ENCODE measurements at regions not wholly inside any gene's neighbourhood (a gene's known extent, or its start where the extent isn't known, plus 50 kb on each side); places are given as distances from the start of the nearest gene placed in this dataset.

DNA sequence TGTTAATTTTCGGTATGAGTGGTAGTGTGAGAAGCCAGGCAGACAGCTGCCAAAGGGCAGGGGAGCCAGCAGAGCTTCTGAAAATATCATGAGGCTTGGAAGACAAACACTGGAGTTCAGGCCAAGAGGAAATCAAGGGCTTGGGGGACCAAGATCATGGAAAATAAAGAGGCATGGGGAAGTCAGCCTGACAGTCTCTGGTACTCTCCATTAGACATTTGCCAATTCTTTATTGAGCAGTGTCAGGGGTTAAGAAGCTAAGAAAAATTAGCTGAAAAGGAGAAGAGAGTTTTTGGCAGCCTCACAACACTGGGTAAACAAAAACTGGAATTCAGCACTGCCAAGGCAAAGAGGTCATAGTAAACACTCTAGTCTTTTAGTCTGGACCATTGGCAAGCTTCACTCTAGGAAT, 612.7 kb downstream of the EPHA4 start:
- FAIRE-seq (no peak), DNase-seq (ENCODE audit: low read depth) (no peak)
- no peaks in the 10 kb centered on the region for H3K4me1 ChIP-seq (ENCODE audit: insufficient read depth, low read length)
- H3K27ac ChIP-seq (ENCODE audit: low read depth, low read length) = no peak overlapping the region
- Mint-ChIP-seq H3K27ac (ENCODE audit: unreplicated experiment) (no peak overlapping the region), H3K27me3 (ENCODE audit: low read depth, unreplicated experiment) (peaks cover 2% of the 10 kb centered on the region), H3K4me1 (ENCODE audit: low read depth, unreplicated experiment) (peaks cover 6% of the 10 kb centered on the region), H3K36me3 (ENCODE audit: low read depth, unreplicated experiment) (no peaks in the 10 kb centered on the region), H3K4me3 (ENCODE audit: unreplicated experiment) (no peak overlapping the region), H3K9me3 (ENCODE audit: unreplicated experiment) (peaks cover 2% of the 10 kb centered on the region)
- H3K79me2 ChIP-seq (ENCODE audit: insufficient read depth, low read length) = no peaks in the 10 kb centered on the region
- H3K36me3 ChIP-seq (ENCODE audit: insufficient read depth, low read length) = no peaks in the 10 kb centered on the region
- H3K9ac ChIP-seq (ENCODE audit: low read length) = no peak overlapping the region
- H3K4me3 ChIP-seq (ENCODE audit: insufficient read depth, low read depth, low read length) = no peak overlapping the region
- no peaks in the 10 kb centered on the region for H4K20me1 ChIP-seq (ENCODE audit: insufficient read depth, low read length)
- TF ChIP-seq, protein P1, sequence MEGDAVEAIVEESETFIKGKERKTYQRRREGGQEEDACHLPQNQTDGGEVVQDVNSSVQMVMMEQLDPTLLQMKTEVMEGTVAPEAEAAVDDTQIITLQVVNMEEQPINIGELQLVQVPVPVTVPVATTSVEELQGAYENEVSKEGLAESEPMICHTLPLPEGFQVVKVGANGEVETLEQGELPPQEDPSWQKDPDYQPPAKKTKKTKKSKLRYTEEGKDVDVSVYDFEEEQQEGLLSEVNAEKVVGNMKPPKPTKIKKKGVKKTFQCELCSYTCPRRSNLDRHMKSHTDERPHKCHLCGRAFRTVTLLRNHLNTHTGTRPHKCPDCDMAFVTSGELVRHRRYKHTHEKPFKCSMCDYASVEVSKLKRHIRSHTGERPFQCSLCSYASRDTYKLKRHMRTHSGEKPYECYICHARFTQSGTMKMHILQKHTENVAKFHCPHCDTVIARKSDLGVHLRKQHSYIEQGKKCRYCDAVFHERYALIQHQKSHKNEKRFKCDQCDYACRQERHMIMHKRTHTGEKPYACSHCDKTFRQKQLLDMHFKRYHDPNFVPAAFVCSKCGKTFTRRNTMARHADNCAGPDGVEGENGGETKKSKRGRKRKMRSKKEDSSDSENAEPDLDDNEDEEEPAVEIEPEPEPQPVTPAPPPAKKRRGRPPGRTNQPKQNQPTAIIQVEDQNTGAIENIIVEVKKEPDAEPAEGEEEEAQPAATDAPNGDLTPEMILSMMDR (IDR thresholded peaks at IDR 0.05; ENCODE audit: insufficient read depth, low read depth, low read length) = no peak
- no peak for TF ChIP-seq EZH2 (IDR thresholded peaks at IDR 0.05; ENCODE audit: insufficient read depth, low read length)
- H3K27me3 ChIP-seq (ENCODE audit: insufficient read depth, low read length) = no peaks in the 10 kb centered on the region
- no peak overlapping the region for H3K4me2 ChIP-seq (ENCODE audit: low read length)
- H3K9me3 ChIP-seq (ENCODE audit: insufficient read depth, low read depth, low read length) = no peaks in the 10 kb centered on the region
- no peak overlapping the region for H2AFZ ChIP-seq (ENCODE audit: low read depth, low read length)

DNA sequence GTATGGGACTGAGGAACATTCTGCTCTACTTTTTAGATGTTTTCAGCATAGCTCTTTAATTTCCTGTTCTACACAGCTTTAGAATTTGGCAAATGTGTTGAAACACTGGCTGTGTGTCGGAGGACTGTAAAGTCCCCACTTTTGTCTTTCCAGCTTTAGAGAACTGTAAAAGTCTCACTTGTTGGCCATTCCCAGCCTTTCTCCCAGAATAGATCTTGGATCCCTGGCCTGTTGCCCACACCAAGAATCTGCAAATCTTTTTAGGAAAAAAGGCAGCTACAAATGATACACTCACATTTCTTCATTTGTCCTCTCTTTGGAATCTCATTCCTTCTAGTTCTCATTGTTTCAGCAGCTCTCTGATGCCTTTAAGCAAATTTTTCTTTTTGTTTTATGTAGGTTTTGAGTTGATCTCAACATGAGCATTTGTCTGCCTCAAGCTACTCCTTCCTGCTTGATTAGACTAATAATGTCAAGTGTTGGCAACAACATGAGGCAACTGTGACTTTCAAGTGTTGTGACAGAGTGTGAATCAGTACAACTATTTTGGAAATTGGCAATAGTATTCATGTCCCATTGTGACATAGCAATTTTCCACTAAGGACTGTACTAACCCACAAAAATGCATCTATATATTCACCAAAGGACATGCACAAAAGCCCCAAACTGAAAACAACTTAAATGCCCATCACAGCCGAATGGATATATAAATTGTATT, 610.8 kb downstream of the EPHA4 start:
- Histone ChIP-seq H3K79me2 (ENCODE audit: insufficient read depth, low read length) (no peaks in the 10 kb centered on the region), H2AFZ (ENCODE audit: low read depth, low read length) (no peak overlapping the region), H3K27me3 (ENCODE audit: insufficient read depth, low read length) (peaks cover 8% of the 10 kb centered on the region), H3K4me2 (ENCODE audit: low read length) (no peak overlapping the region), H3K27ac (ENCODE audit: low read depth, low read length) (no peak overlapping the region), H3K9me3 (ENCODE audit: insufficient read depth, low read depth, low read length) (no peaks in the 10 kb centered on the region), H3K36me3 (ENCODE audit: insufficient read depth, low read length) (no peaks in the 10 kb centered on the region), H3K4me1 (ENCODE audit: insufficient read depth, low read length) (peaks cover 3% of the 10 kb centered on the region), H3K4me3 (ENCODE audit: insufficient read depth, low read depth, low read length) (no peak overlapping the region), H4K20me1 (ENCODE audit: insufficient read depth, low read length) (no peaks in the 10 kb centered on the region), H3K9ac (ENCODE audit: low read length) (no peak overlapping the region)
- DNase-seq (ENCODE audit: low read depth) = no peak
- H3K36me3 Mint-ChIP-seq (ENCODE audit: low read depth, unreplicated experiment) = no peaks in the 10 kb centered on the region
- no peak overlapping the region for H3K27ac Mint-ChIP-seq (ENCODE audit: unreplicated experiment)
- no peak for TF ChIP-seq EZH2 (IDR thresholded peaks at IDR 0.05; ENCODE audit: insufficient read depth, low read length)
- TF ChIP-seq, protein P1 (IDR thresholded peaks at IDR 0.05; ENCODE audit: insufficient read depth, low read depth, low read length) = no peak
- no peak for FAIRE-seq
- no peak overlapping the region for H3K4me3 Mint-ChIP-seq (ENCODE audit: unreplicated experiment)
- peaks cover 2% of the 10 kb centered on the region for H3K9me3 Mint-ChIP-seq (ENCODE audit: unreplicated experiment)
- peaks cover under 1% of the 10 kb centered on the region for H3K27me3 Mint-ChIP-seq (ENCODE audit: low read depth, unreplicated experiment)
- H3K4me1 Mint-ChIP-seq (ENCODE audit: low read depth, unreplicated experiment) = peaks cover 13% of the 10 kb centered on the region

DNA sequence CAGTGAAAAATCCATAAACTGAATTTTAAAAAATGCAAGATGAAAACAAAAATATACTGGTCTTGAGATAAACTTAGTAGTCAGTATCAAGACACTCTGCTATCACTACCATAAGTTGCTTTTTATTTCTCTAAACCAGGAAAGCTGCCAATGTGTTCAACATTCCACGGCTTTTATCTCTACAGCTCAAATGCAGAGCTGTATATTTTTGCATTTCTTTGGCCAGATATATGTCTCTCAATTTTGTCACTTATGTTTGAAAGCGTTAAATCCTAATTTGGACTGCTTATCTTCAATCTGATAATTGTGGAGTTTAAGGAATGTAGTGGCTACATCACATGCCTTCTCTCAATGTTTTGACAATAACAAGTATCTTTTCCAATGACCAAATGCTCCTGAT, 609.5 kb downstream of the EPHA4 start:
- FAIRE-seq = no peak
- Histone ChIP-seq H4K20me1 (ENCODE audit: insufficient read depth, low read length) (no peaks in the 10 kb centered on the region), H3K4me2 (ENCODE audit: low read length) (no peak overlapping the region), H2AFZ (ENCODE audit: low read depth, low read length) (no peak overlapping the region), H3K27ac (ENCODE audit: low read depth, low read length) (no peak overlapping the region), H3K36me3 (ENCODE audit: insufficient read depth, low read length) (no peaks in the 10 kb centered on the region), H3K79me2 (ENCODE audit: insufficient read depth, low read length) (no peaks in the 10 kb centered on the region), H3K4me3 (ENCODE audit: insufficient read depth, low read depth, low read length) (no peak overlapping the region), H3K9me3 (ENCODE audit: insufficient read depth, low read depth, low read length) (no peaks in the 10 kb centered on the region), H3K9ac (ENCODE audit: low read length) (no peak overlapping the region), H3K4me1 (ENCODE audit: insufficient read depth, low read length) (peaks cover 11% of the 10 kb centered on the region), H3K27me3 (ENCODE audit: insufficient read depth, low read length) (peaks cover 8% of the 10 kb centered on the region)
- Mint-ChIP-seq H3K4me1 (ENCODE audit: low read depth, unreplicated experiment) (peaks cover 20% of the 10 kb centered on the region), H3K27ac (ENCODE audit: unreplicated experiment) (no peak overlapping the region), H3K4me3 (ENCODE audit: unreplicated experiment) (no peak overlapping the region), H3K27me3 (ENCODE audit: low read depth, unreplicated experiment) (no peaks in the 10 kb centered on the region), H3K36me3 (ENCODE audit: low read depth, unreplicated experiment) (no peaks in the 10 kb centered on the region), H3K9me3 (ENCODE audit: unreplicated experiment) (no peaks in the 10 kb centered on the region)
- TF ChIP-seq EZH2 (IDR thresholded peaks at IDR 0.05; ENCODE audit: insufficient read depth, low read length) = no peak
- TF ChIP-seq, protein P1 (IDR thresholded peaks at IDR 0.05; ENCODE audit: insufficient read depth, low read depth, low read length) = no peak
- peak; percentile 72 for DNase-seq (ENCODE audit: low read depth)
